ENCODE measurements at regions not wholly inside any gene's neighbourhood (a gene's known extent, or its start where the extent isn't known, plus 50 kb on each side); places are given as distances from the start of the nearest gene placed in this dataset.

DNA sequence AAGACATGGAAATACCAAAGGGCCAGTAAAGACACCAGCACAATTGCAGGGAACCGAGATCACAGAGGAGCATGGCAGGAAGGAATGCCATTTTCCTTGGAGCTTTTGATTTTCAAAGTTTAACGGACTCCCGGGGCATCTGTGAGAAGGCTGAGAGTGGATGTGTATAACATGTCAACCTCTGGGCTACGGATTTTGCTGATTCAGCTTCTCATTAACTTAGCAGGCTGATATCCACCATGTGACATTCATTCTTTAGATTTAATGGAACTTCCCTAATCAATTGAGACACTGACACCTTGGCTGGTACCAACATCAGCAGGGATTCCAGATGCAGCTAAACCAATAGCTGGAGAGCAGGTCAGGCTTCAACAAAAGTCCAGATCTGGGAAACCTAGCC, 496.6 kb upstream of the SPHKAP start:
- TF ChIP-seq, protein P1, sequence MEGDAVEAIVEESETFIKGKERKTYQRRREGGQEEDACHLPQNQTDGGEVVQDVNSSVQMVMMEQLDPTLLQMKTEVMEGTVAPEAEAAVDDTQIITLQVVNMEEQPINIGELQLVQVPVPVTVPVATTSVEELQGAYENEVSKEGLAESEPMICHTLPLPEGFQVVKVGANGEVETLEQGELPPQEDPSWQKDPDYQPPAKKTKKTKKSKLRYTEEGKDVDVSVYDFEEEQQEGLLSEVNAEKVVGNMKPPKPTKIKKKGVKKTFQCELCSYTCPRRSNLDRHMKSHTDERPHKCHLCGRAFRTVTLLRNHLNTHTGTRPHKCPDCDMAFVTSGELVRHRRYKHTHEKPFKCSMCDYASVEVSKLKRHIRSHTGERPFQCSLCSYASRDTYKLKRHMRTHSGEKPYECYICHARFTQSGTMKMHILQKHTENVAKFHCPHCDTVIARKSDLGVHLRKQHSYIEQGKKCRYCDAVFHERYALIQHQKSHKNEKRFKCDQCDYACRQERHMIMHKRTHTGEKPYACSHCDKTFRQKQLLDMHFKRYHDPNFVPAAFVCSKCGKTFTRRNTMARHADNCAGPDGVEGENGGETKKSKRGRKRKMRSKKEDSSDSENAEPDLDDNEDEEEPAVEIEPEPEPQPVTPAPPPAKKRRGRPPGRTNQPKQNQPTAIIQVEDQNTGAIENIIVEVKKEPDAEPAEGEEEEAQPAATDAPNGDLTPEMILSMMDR (conservative IDR thresholded peaks at IDR 0.05 in 1 of 2, IDR thresholded peaks at IDR 0.05 in 1 of 2; ENCODE audit: low read depth in 1 of 2, low read length in 2 of 2) = no peak
- TF ChIP-seq EZH2 (IDR thresholded peaks at IDR 0.05; ENCODE audit: low read length, missing control alignments) = no peak
